Panc1 (cell line): ENCODE measurements at regions not wholly inside any gene's neighbourhood (a gene's known extent, or its start where the extent isn't known, plus 50 kb on each side); places are given as distances from the start of the nearest gene placed in this dataset.

ENCODE experiments used
- ATAC-seq: fragments of 200-7000 bp; cut with Tn5 transposase; 2 replicates; pipeline ENCODE4 v1.9.1; 2020; ENCODE audit warnings: mild to moderate bottlenecking, moderate library complexity
- BruUV-seq: library from RNA; stranded (reverse); fragments of 400-500 nt; replicated peaks from 2 replicates; lab custom pipeline; 2021; lab: Mats Ljungman, UMichigan
- CTCF ChIA-PET: fragments of 300-600 bp; sonication (Branson Sonifier 250); formaldehyde crosslinking; loops from one replicate; lab custom pipeline; 2022; ENCODE audit warnings: antibody characterized with exemption; lab: Charles Lee
- POLR2A ChIA-PET: fragments of 300-600 bp; sonication (Branson Sonifier 250); formaldehyde crosslinking; loops from one replicate; lab custom pipeline; 2022; ENCODE audit warnings: antibody characterized with exemption; lab: Charles Lee
- DNase-seq: peaks from one replicate; pipeline ENCODE4 v3.0.0-alpha.2; 2010; ENCODE audit warnings: low read depth, low spot score
- H3K27ac ChIP-seq: 2 replicates; pipeline ENCODE4 v1.5.1; 2011; ENCODE audit warnings: mild to moderate bottlenecking, low read length, inconsistent platforms
- H3K27me3 ChIP-seq: fragments of 200-500 bp; sonication (Bioruptor generic); 2 replicates; pipeline ENCODE4 v1.6.0; 2014; ENCODE audit warnings: low read length, inconsistent platforms; ENCODE audit not compliant: control insufficient read depth, insufficient read depth
- H3K36me3 ChIP-seq: fragments of 200-500 bp; sonication (Bioruptor generic); 2 replicates; pipeline ENCODE4 v1.5.1; 2014; ENCODE audit warnings: inconsistent platforms, mild to moderate bottlenecking, low read length, moderate library complexity; ENCODE audit not compliant: control insufficient read depth, insufficient read depth
- H3K4me1 ChIP-seq: 2 replicates; pipeline ENCODE4 v1.5.1; 2011; ENCODE audit warnings: inconsistent platforms, mild to moderate bottlenecking, low read length, moderate library complexity; ENCODE audit not compliant: control insufficient read depth, insufficient read depth
- H3K4me3 ChIP-seq, 2 experiments: 2 replicates each; pipeline ENCODE4 v1.5.1; 2011 to 2012; ENCODE audit warnings: low read depth in 2 of 2, low read length in 2 of 2, mild to moderate bottlenecking in 2 of 2, inconsistent platforms in 1 of 2, moderate library complexity in 1 of 2
- H3K9me3 ChIP-seq: fragments of 200-500 bp; sonication (Bioruptor generic); 2 replicates; pipeline ENCODE4 v1.5.1; 2014; ENCODE audit warnings: low read depth, mild to moderate bottlenecking, inconsistent platforms, low read length, moderate library complexity; ENCODE audit not compliant: control insufficient read depth, insufficient read depth
- CTCF ChIP-seq: fragments of 450-650 bp; IDR thresholded peaks from 2 replicates; pipeline ENCODE4 v1.5.1; 2017; ENCODE audit warnings: mild to moderate bottlenecking
- POLR2AphosphoS5 ChIP-seq: IDR thresholded peaks from 2 replicates; pipeline ENCODE4 v1.6.1; 2012; ENCODE audit warnings: mild to moderate bottlenecking, low read depth, low read length, moderate library complexity
- REST ChIP-seq, 2 experiments: IDR thresholded peaks; 2 replicates each; pipeline ENCODE4 v1.6.1; 2011 to 2012; ENCODE audit warnings: low read depth in 2 of 2, control low read depth in 1 of 2, low read length in 1 of 2, mild to moderate bottlenecking in 1 of 2, moderate library complexity in 1 of 2; ENCODE audit not compliant: insufficient read depth in 1 of 2
- SIN3A ChIP-seq: IDR thresholded peaks from 2 replicates; pipeline ENCODE4 v1.6.1; 2012; ENCODE audit warnings: low read depth, mild to moderate bottlenecking, low read length, moderate library complexity, borderline replicate concordance; ENCODE audit not compliant: insufficient read depth
- TCF7L2 ChIP-seq: IDR thresholded peaks from 2 replicates; pipeline ENCODE4 v1.6.1; 2011; ENCODE audit warnings: mild to moderate bottlenecking, low read depth, low read length, inconsistent platforms
- in situ Hi-C: cut with HindIII; loops from 2 replicates; pipeline ENCODE4 v1.10.0; 2016; ENCODE audit warnings: low sequenced_read_pairs, low pct_unique_long_range_greater_than_20kb
- intact Hi-C: fragments of 100-400 bp; cut with micrococcal nuclease; formaldehyde crosslinking; loops from one replicate; pipeline ENCODE4 v1.10.0; 2022; ENCODE audit not compliant: unreplicated experiment

GRCh38 chr12:60393093-60393492, 797.3 kb downstream of the SLC16A7 start:
- H3K27ac ChIP-seq: no peak overlapping the region
- DNase-seq (no peak), ATAC-seq (no peak)
- TF ChIP-seq REST (IDR thresholded peaks at IDR 0.05; ENCODE audit: insufficient read depth in 1 of 2, low read depth in 2 of 2, low read length in 1 of 2) (no peak), SIN3A (no peak), POLR2AphosphoS5 (no peak), TCF7L2 (no peak), CTCF (no peak)
- no TSS peak for BruUV-seq
- H3K9me3 ChIP-seq: no peaks in the 10 kb centered on the region
- no peaks in the 10 kb centered on the region for H3K36me3 ChIP-seq
- ChIA-PET POLR2A (no interaction called here), CTCF (no interaction called here)
- H3K4me1 ChIP-seq: no peaks in the 10 kb centered on the region
- in situ Hi-C loops: no loop called here
- H3K27me3 ChIP-seq: no peaks in the 10 kb centered on the region
- H3K4me3 ChIP-seq: no peak overlapping the region
- intact Hi-C loops: no loop called here

GRCh38 chr12:60394665-60395064, 798.8 kb downstream of the SLC16A7 start:
- Histone ChIP-seq H3K27ac (no peak overlapping the region), H3K36me3 (no peaks in the 10 kb centered on the region), H3K4me3 (no peak overlapping the region), H3K27me3 (no peaks in the 10 kb centered on the region), H3K4me1 (no peaks in the 10 kb centered on the region), H3K9me3 (no peaks in the 10 kb centered on the region)
- no TSS peak for BruUV-seq
- ATAC-seq: peak; percentile 82
- CTCF ChIA-PET: no interaction called here
- in situ Hi-C loops (no loop called here), intact Hi-C loops (no loop called here)
- TF ChIP-seq CTCF: no peak
- no peak for TF ChIP-seq SIN3A
- TF ChIP-seq POLR2AphosphoS5: no peak
- peak; percentile 41 for DNase-seq
- POLR2A ChIA-PET: no interaction called here
